ENCODE measurements at regions not wholly inside any gene's neighbourhood (a gene's known extent, or its start where the extent isn't known, plus 50 kb on each side); places are given as distances from the start of the nearest gene placed in this dataset.

GRCh38 chr16:56115817-56116576 is 75.3 kb upstream of the GNAO1 start:
- no peak for DNase-seq (ENCODE audit: low spot score)
- H3K4me1 ChIP-seq (ENCODE audit: insufficient read depth, poor library complexity, severe bottlenecking) = no peaks in the 10 kb centered on the region
- H3K27me3 ChIP-seq (ENCODE audit: insufficient read depth, poor library complexity, severe bottlenecking) = peaks cover 27% of the 10 kb centered on the region
- H3K27ac ChIP-seq (ENCODE audit: poor library complexity, severe bottlenecking) = no peak overlapping the region
- no peaks in the 10 kb centered on the region for H3K36me3 ChIP-seq (ENCODE audit: low read depth)
- H3K9me3 ChIP-seq (ENCODE audit: severe bottlenecking) = no peaks in the 10 kb centered on the region
- no peak for TF ChIP-seq CTCF (IDR thresholded peaks at IDR 0.05; ENCODE audit: poor library complexity, severe bottlenecking)
- H3K4me3 ChIP-seq (ENCODE audit: severe bottlenecking) = no peak overlapping the region
- no peak for ATAC-seq (ENCODE audit: low read depth)

GRCh38 chr16:56113223-56113622 is 78.1 kb upstream of the GNAO1 start:
- no peaks in the 10 kb centered on the region for H3K36me3 ChIP-seq (ENCODE audit: low read depth)
- no peak overlapping the region for H3K4me3 ChIP-seq (ENCODE audit: severe bottlenecking)
- peaks cover 27% of the 10 kb centered on the region for H3K27me3 ChIP-seq (ENCODE audit: insufficient read depth, poor library complexity, severe bottlenecking)
- no peaks in the 10 kb centered on the region for H3K9me3 ChIP-seq (ENCODE audit: severe bottlenecking)
- ATAC-seq (ENCODE audit: low read depth) = no peak
- TF ChIP-seq CTCF (IDR thresholded peaks at IDR 0.05; ENCODE audit: poor library complexity, severe bottlenecking) = no peak
- no peak for DNase-seq (ENCODE audit: low spot score)
- H3K4me1 ChIP-seq (ENCODE audit: insufficient read depth, poor library complexity, severe bottlenecking) = no peaks in the 10 kb centered on the region
- H3K27ac ChIP-seq (ENCODE audit: poor library complexity, severe bottlenecking) = no peak overlapping the region

- Histone ChIP-seq H3K27me3 (ENCODE audit: insufficient read depth, poor library complexity, severe bottlenecking) (peaks cover 18% of the 10 kb centered on the region), H3K4me1 (ENCODE audit: insufficient read depth, poor library complexity, severe bottlenecking) (no peaks in the 10 kb centered on the region), H3K27ac (ENCODE audit: poor library complexity, severe bottlenecking) (no peak overlapping the region), H3K9me3 (ENCODE audit: severe bottlenecking) (no peaks in the 10 kb centered on the region), H3K4me3 (ENCODE audit: severe bottlenecking) (no peak overlapping the region), H3K36me3 (ENCODE audit: low read depth) (no peaks in the 10 kb centered on the region)
- DNase-seq (ENCODE audit: low spot score) = no peak
- ATAC-seq (ENCODE audit: low read depth) = no peak
- no peak for TF ChIP-seq CTCF (IDR thresholded peaks at IDR 0.05; ENCODE audit: poor library complexity, severe bottlenecking)
Measured at GRCh38 chr16:56111100-56111499, 80.2 kb upstream of the GNAO1 start.

- Histone ChIP-seq H3K27ac (ENCODE audit: poor library complexity, severe bottlenecking) (no peak overlapping the region), H3K9me3 (ENCODE audit: severe bottlenecking) (no peaks in the 10 kb centered on the region), H3K4me1 (ENCODE audit: insufficient read depth, poor library complexity, severe bottlenecking) (no peaks in the 10 kb centered on the region), H3K4me3 (ENCODE audit: severe bottlenecking) (no peak overlapping the region), H3K36me3 (ENCODE audit: low read depth) (no peaks in the 10 kb centered on the region), H3K27me3 (ENCODE audit: insufficient read depth, poor library complexity, severe bottlenecking) (peaks cover 8% of the 10 kb centered on the region)
- TF ChIP-seq CTCF (IDR thresholded peaks at IDR 0.05; ENCODE audit: poor library complexity, severe bottlenecking) = no peak
- no peak for ATAC-seq (ENCODE audit: low read depth)
- no peak for DNase-seq (ENCODE audit: low spot score)
Measured at GRCh38 chr16:56109994-56110393, 81.3 kb upstream of the GNAO1 start.

GRCh38 chr16:56109205-56109604 is 82.1 kb upstream of the GNAO1 start:
- H3K36me3 ChIP-seq (ENCODE audit: low read depth) = no peaks in the 10 kb centered on the region
- DNase-seq (ENCODE audit: low spot score) (no peak), ATAC-seq (ENCODE audit: low read depth) (no peak)
- no peaks in the 10 kb centered on the region for H3K4me1 ChIP-seq (ENCODE audit: insufficient read depth, poor library complexity, severe bottlenecking)
- H3K4me3 ChIP-seq (ENCODE audit: severe bottlenecking) = no peak overlapping the region
- no peak overlapping the region for H3K27ac ChIP-seq (ENCODE audit: poor library complexity, severe bottlenecking)
- TF ChIP-seq CTCF (IDR thresholded peaks at IDR 0.05; ENCODE audit: poor library complexity, severe bottlenecking) = no peak
- H3K27me3 ChIP-seq (ENCODE audit: insufficient read depth, poor library complexity, severe bottlenecking) = peaks cover 3% of the 10 kb centered on the region
- H3K9me3 ChIP-seq (ENCODE audit: severe bottlenecking) = no peaks in the 10 kb centered on the region

Data from RWPE2 (cell line).